ENCODE measurements at regions not wholly inside any gene's neighbourhood (a gene's known extent, or its start where the extent isn't known, plus 50 kb on each side); places are given as distances from the start of the nearest gene placed in this dataset.

DNA sequence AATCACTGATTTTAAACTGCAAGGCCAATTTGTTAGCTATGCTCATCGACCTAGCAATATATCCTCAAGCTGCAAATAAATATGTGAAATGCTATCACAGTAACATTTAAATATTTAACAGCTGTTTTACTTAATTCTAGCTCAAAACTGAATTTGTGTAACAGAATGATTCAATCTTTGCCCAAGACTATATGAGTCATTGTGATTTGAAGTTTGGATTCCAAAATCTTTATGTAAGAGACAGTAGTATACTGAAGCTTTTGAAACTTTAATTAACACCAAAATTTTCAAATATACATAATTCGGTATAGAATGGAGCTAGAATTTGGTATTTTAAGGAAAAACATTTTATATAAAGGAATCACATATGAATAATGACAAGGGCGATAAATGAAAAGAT lies 603.0 kb upstream of the ROBO2 start:
- Histone ChIP-seq H3K4me3 (ENCODE audit: extremely low read depth in 1 of 4, insufficient read depth in 2 of 4, low read depth in 3 of 4, low read length in 4 of 4) (no peak overlapping the region), H3K27me3 (replicated peaks in 1 of 4; ENCODE audit: control insufficient read depth in 3 of 4, extremely low read depth in 1 of 4, insufficient read depth in 3 of 4, low read length in 3 of 4) (no peaks in the 10 kb centered on the region), H3K4me1 (replicated peaks in 1 of 4; ENCODE audit: control insufficient read depth in 3 of 4, insufficient read depth in 4 of 4, low read length in 3 of 4) (no peaks in the 10 kb centered on the region), H3K36me3 (ENCODE audit: control insufficient read depth in 2 of 4, insufficient read depth in 4 of 4, low read length in 3 of 4) (no peaks in the 10 kb centered on the region), H4K91ac (replicated peaks; ENCODE audit: insufficient read length, low read length) (no peak overlapping the region), H2AK5ac (ENCODE audit: low read depth, low read length) (no peak overlapping the region), H3K14ac (ENCODE audit: insufficient read length) (no peak overlapping the region), H4K5ac (ENCODE audit: insufficient read length, low read depth, low read length) (no peak overlapping the region), H2BK20ac (ENCODE audit: low read length) (no peak overlapping the region), H2BK15ac (ENCODE audit: low read length) (no peak overlapping the region), H2AFZ (ENCODE audit: low read length) (no peak overlapping the region), H2BK12ac (ENCODE audit: low read depth, low read length) (no peak overlapping the region), H2BK5ac (ENCODE audit: low read depth, low read length) (no peak overlapping the region), H4K20me1 (replicated peaks in 1 of 2; ENCODE audit: control insufficient read depth in 1 of 2, insufficient read depth in 2 of 2, low read length in 2 of 2) (no peaks in the 10 kb centered on the region), H3K18ac (ENCODE audit: extremely low read depth, low read length) (no peak overlapping the region), H3K4me2 (ENCODE audit: insufficient read depth in 1 of 2, low read depth in 2 of 2, low read length in 2 of 2) (no peak overlapping the region), H3K56ac (replicated peaks; ENCODE audit: insufficient read length, low read depth, low read length) (no peak overlapping the region), H3K4ac (replicated peaks; ENCODE audit: insufficient read length, low read depth, low read length) (no peak overlapping the region), H2BK120ac (replicated peaks; ENCODE audit: low read depth, low read length) (no peak overlapping the region), H3K23ac (ENCODE audit: insufficient read length) (no peak overlapping the region), H3K79me1 (ENCODE audit: low read depth, low read length) (no peaks in the 10 kb centered on the region), H3K79me2 (ENCODE audit: control insufficient read depth in 1 of 2, insufficient read depth in 2 of 2, low read length in 2 of 2) (no peaks in the 10 kb centered on the region), H3K9ac (replicated peaks in 1 of 4; ENCODE audit: extremely low read depth in 1 of 4, low read depth in 3 of 4, low read length in 3 of 4) (no peak overlapping the region), H3K23me2 (ENCODE audit: low read depth, low read length) (no peaks in the 10 kb centered on the region), H3K27ac (ENCODE audit: low read depth, low read length) (no peak overlapping the region), H3K9me3 (ENCODE audit: insufficient read depth in 2 of 2, low read depth in 1 of 2, low read length in 1 of 2) (no peaks in the 10 kb centered on the region), H4K8ac (ENCODE audit: extremely low read depth, insufficient read depth, low read length) (no peak overlapping the region)
- ChIA-PET POLR2A (ENCODE audit: partially characterized antibody) (no interaction called here), CTCF (ENCODE audit: partially characterized antibody) (interaction anchor here (1.2 kb wide), 1 partner anchor 133 kb away, joined by 6 read pairs; no protein-coding TSS in a partner anchor)
- no peak for DNase-seq (ENCODE audit: low read depth in 1 of 2, low spot score in 2 of 2)
- 86% methylated on average over 3 of the region's 3 CpGs; no CpG with 5 or more reads in 1 of the 2 experiments for WGBS, 2 experiments (ENCODE audit: extremely low coverage in 1 of 2, insufficient coverage in 1 of 2, insufficient read length in 1 of 2, insufficient replicate concordance in 2 of 2, low coverage in 1 of 2, low lambda C conversion rate in 2 of 2, missing lambda C conversion rate in 1 of 2)
- no peak for FAIRE-seq
- TF ChIP-seq RAD21 (IDR thresholded peaks at IDR 0.05 in 1 of 2, conservative IDR thresholded peaks at IDR 0.05 in 1 of 2; ENCODE audit: low read depth in 2 of 2, low read length in 2 of 2), result no peak

Data from H1 (cell line).